Activated CD4-positive, CD25-positive, alpha-beta regulatory T cell treated with anti-CD3 and anti-CD28 coated beads, Interleukin-2, amount 50 U/mL, for 24 hours (primary cell): ENCODE measurements at regions not wholly inside any gene's neighbourhood (a gene's known extent, or its start where the extent isn't known, plus 50 kb on each side); places are given as distances from the start of the nearest gene placed in this dataset.
"Not testable (repeated sequence)": the region's sequence is repeated elsewhere in the genome, so short reads cannot be mapped to it uniquely, and the experiment has no call there.

ENCODE experiments used
- ATAC-seq, 2 donors: fragments of 150-1000 bp; cut with Tn5 transposase; one replicate each; pipeline ENCODE4 v1.10.0; 2021; ENCODE audit warnings: mild to moderate bottlenecking in 1 of 2, moderate library complexity in 1 of 2

DNA sequence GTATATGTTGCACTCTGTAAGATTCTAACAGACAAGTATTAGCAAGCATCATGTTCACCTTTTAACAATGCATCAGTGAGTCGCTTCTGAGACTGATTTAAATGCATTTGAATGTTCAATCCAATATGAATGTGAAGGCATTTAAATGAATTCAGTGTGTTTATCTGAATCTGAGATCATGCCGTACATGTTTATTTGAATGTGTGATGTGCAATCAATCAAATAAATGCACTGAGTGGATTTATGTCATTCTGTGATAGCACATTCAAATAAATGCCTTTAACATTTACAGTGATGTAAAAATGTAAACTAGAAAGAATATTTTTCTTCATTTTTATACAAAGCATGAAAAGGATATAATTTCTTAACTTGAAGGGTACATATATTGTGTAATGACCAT lies 1063.5 kb upstream of the NUDT12 start:
- ATAC-seq: no peak

DNA sequence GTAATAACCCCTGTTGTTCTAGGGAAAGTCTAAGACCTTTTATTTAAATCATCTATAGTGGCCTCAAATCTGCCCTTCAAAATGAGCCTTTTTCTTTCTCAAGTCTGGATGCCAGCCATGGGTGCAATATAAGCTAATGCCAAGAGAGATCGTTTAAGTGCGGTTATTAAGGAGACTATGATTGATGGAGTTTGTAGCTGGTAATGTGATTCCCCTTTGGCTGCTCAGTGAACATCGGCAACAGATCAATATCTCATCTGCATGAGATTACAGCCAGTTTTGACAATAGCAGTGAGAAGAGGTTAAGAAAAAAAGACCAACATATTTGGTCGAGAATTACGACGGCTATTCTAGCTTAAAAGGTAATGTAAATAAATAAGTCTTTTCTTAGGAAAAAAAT lies 1049.4 kb upstream of the NUDT12 start:
- ATAC-seq: no peak

DNA sequence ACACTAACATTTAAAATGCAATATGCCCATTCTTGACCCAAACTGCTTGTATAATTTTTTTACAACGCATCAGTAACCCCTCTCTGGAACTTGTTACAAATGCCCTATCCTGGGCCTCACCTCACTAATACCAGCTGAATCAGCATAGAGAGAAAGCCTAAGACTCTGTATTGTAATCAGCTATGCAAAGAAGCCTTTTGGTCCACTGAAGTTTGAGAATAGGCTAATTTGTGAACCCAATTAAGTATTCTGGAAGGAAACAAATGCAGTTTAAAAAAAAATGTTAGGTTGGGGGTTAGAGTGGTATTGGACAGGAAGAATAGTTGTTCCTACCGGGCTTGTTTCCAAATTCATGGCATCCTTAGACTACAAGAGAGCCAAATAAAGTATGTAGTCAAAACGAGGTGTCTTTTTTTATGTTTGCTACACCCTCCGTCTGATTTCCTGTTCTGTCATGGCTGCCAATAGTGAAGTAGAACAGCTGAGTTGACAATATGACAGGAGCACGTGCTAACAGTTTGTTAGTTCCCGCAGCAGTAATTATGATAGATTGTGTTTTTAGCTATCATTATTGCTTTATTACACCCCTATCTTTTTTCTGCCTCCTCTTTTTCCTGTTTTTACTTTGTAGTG lies 1048.7 kb upstream of the NUDT12 start:
- no peak for ATAC-seq

- no peak for ATAC-seq
These were observed 1043.8 kb upstream of the NUDT12 start for GRCh38 chr5:104606258-104606829.

DNA sequence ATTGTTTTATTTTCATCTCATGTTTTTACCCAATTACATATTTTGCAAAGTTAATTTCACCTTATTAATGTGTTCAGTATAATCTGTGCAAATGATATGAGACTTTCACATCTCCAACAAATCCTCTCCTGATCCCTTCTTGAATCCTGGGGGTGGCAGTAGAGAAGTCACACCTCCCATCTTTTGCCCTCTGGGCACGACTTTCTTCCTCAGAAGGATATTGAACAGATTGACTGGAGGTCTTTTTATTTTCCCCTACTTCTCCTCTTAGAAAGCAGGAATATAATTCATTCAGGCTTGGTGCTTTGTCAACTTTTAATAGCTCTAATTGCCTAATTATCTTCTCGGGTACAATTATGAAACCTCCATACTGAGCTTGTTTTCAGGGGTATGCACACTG lies 1037.1 kb upstream of the NUDT12 start:
- ATAC-seq: no peak

GRCh38 chr5:104598285-104598684 lies 1035.7 kb upstream of the NUDT12 start:
- no peak for ATAC-seq

GRCh38 chr5:104594850-104595249 lies 1032.3 kb upstream of the NUDT12 start:
- ATAC-seq: no peak

- ATAC-seq: no peak
These were observed 1014.1 kb upstream of the NUDT12 start for GRCh38 chr5:104576677-104577076.

- no peak for ATAC-seq
These were observed 1011.5 kb upstream of the NUDT12 start for GRCh38 chr5:104573949-104574709.

GRCh38 chr5:104569621-104570020 lies 1007.0 kb upstream of the NUDT12 start:
- no peak for ATAC-seq

- no peak for ATAC-seq
These were observed 1001.9 kb upstream of the NUDT12 start for GRCh38 chr5:104564530-104564929.

DNA sequence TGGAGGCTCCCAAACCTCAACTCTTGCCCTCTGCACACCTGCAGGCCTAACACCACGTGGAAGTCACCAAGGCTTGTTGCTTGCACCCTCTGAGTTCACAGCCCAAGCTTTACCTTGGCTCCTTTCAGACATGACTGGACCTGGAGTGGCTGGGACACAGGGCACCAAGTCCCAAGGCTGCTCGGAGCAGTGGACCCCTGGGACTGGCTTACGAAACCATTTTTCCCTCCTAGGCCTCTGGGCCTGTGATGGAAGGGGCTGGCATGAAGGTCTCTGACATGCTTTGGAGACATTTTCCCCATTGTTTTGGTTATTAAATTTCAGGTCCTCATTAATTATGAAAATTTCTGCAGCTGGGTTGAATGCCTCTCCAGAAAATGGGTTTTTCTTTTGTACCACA lies 994.4 kb upstream of the NUDT12 start:
- ATAC-seq: no peak

- no peak for ATAC-seq
These were observed 989.0 kb upstream of the NUDT12 start for GRCh38 chr5:104551628-104552027.

GRCh38 chr5:104546871-104547270 lies 984.3 kb upstream of the NUDT12 start:
- not testable (repeated sequence) for ATAC-seq

DNA sequence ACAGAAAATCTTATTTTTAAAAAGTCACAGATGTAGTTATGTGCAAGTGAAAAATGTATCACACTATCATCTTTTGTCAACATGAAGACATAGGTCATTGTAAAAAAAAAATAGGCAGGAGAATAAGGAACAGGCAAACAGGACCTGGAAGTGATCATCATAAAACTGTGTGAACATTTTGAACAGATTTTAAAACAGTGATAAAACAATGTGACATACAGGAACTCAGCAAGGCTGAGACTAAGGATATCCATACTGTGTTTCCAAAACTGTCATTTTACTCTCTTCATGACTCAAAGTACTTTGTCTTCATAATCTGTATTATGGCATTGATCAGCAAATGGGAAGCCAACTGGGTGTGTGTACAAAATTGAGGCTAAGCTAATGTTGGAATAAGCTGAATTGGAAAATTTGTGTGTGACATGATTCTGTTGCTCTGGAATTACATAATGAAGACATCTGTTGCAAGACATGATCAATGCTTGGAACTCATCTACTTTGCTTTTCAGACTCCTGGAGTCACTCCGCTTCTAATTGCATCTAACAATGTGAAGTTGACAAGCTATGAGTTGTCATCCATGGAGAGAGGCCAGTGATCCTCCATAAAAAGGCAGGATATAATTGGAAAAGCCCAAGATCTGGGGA lies 978.7 kb upstream of the NUDT12 start:
- no peak for ATAC-seq

GRCh38 chr5:104540448-104540847 lies 977.9 kb upstream of the NUDT12 start:
- no peak for ATAC-seq

DNA sequence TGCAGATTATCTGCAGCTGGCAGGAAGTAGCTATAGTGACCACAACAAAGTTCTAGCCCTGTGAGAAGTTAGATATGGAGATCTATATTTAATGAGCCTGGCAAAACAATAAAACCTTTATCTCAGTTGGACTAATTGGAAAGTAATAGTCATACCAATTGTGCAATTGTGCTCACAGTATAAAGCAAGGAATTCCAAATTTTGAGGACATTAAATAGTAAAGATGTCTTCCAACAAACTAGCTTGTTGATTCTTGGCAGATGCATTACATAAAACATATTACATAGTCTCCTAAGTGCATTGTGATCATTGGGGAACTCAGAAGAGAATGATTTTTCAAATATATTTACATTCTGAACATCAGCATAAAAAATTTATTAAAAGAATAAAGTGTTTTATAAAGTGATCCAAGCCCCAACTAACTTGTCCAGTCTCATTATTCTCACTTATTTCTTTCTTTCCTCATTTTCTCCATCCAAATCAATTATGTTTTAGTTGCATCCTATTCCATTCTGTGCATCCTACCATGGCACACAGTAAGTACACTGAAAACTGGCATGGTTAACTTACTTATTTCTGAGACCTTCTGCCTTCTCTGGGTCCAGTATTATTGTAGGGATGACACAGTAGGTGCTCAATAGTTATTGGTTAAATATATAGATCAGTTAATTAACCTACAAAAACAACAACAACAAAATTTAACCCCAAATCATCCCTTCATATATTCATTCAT lies 977.2 kb upstream of the NUDT12 start:
- no peak for ATAC-seq

- no peak for ATAC-seq
These were observed 976.1 kb upstream of the NUDT12 start for GRCh38 chr5:104538734-104539133.

DNA sequence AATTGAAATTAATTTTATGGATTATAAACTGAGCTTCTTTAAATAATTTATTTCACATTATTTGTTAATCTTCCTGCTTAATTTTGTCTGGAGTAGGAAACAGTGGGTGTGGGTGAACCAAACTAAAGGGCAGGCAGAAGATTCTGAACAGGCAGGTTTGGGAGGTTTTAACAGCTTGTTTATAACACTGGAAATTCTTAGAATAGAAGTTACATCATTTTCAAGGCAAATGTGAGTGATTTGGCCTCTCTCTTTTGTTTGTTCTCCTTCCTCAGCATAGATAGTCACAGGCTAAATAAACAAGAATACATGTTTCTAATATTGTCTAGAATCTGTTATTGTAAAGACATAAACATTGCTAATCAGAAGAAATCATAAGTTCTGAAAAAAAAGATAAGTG lies 970.9 kb upstream of the NUDT12 start:
- ATAC-seq: no peak

- ATAC-seq: no peak
These were observed 964.3 kb upstream of the NUDT12 start for GRCh38 chr5:104526866-104527265.

DNA sequence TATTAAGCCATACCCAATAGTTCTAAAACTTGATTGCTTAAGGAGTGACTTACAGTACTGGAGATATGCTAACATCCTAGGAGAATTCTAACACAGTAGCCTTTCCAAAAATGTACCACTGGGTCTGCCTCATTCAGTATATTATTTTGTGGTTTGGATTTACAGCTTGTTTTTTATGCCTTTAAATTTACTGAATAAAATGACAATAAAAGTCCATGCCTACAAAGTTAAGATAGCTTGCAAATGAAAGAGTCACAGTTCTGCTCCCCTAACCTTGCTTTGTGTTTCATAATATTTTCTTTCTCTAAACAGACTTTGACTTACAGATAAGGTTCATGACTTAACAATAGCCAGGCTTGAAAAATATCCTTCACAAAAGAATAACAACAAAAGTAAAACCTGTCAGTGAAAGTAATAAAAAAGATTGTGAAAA lies 951.1 kb upstream of the NUDT12 start:
- no peak for ATAC-seq

- ATAC-seq: no peak
These were observed 950.6 kb upstream of the NUDT12 start for GRCh38 chr5:104513121-104513602.
